LNCAP (cell line): ENCODE measurements at regions not wholly inside any gene's neighbourhood (a gene's known extent, or its start where the extent isn't known, plus 50 kb on each side); places are given as distances from the start of the nearest gene placed in this dataset.

Experiments used
- TF ChIP-seq, protein P1 (sequence below): fragments of 450-650 bp; IDR thresholded peaks from 2 replicates; pipeline ENCODE4 v1.5.1; 2017; ENCODE audit warnings: mild to moderate bottlenecking

- TF ChIP-seq, protein P1, sequence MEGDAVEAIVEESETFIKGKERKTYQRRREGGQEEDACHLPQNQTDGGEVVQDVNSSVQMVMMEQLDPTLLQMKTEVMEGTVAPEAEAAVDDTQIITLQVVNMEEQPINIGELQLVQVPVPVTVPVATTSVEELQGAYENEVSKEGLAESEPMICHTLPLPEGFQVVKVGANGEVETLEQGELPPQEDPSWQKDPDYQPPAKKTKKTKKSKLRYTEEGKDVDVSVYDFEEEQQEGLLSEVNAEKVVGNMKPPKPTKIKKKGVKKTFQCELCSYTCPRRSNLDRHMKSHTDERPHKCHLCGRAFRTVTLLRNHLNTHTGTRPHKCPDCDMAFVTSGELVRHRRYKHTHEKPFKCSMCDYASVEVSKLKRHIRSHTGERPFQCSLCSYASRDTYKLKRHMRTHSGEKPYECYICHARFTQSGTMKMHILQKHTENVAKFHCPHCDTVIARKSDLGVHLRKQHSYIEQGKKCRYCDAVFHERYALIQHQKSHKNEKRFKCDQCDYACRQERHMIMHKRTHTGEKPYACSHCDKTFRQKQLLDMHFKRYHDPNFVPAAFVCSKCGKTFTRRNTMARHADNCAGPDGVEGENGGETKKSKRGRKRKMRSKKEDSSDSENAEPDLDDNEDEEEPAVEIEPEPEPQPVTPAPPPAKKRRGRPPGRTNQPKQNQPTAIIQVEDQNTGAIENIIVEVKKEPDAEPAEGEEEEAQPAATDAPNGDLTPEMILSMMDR: no peak
These were observed 77.7 kb upstream of the B3GAT1 start for GRCh38 chr11:134489728-134490127.

DNA sequence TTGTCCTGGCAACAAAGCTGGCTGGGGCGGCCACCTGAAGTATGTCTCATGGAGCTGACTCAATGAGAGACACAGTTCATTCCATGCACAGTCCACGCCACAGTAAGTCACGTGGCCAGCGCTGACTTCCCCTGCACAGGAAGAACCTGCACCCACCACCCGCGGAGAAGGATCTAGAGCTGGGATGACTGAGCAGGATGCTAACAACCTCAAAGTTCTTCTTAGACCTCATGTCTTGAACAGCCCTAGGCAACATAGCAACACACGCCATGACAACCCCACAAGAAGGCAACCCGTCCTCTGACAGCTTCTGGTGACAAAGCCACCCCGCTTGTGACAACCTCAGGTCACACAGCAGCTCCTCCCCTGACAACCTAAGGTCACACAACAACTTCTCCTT, 76.9 kb upstream of the B3GAT1 start:
- TF ChIP-seq, protein P1: no peak

- TF ChIP-seq, protein P1: no peak
These were observed 76.5 kb upstream of the B3GAT1 start for GRCh38 chr11:134488512-134488911.

DNA sequence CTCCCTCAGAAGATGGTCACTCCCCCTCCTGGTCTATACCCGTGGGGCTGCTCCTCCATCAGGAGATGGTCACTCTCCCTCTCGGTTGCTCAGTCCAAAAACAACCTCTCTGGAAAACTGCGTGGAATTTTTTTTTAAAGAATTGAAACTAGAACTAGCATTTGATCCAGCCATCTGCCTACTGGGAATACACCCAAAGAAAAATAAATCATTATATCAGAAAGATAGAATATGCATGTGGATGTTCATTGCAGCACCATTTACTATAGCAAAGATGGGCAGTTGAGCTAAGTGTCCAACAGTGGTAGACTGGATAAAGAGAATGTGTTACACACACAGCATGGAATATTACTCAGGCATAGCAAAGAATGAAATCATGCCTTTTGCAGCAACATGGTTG, 75.7 kb upstream of the B3GAT1 start:
- TF ChIP-seq, protein P1: no peak

- TF ChIP-seq, protein P1: no peak
These were observed 74.7 kb upstream of the B3GAT1 start for GRCh38 chr11:134486704-134487103.

DNA sequence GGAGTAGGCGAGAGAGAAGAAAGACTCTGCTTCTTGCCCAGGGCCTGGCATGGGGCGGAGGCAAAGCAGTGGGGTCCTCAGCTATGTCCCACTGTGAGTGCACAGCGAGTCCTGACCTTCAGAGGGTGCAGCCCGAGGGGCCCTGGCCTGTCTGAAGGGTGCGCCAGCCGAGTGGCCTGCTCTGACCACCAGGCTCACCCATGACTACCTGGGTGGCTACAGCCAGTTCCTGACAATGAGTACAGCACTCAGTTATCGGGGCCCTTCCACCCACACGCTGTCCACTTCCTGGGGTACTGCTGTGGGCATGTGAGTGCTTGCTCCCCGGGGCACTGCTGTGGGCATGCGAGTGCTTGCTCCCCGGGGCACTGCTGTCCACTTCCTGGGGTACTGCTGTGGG, 74.1 kb upstream of the B3GAT1 start:
- TF ChIP-seq, protein P1: no peak

- TF ChIP-seq, protein P1: no peak
These were observed 73.3 kb upstream of the B3GAT1 start for GRCh38 chr11:134485316-134485715.

GRCh38 chr11:134483857-134484256, 71.8 kb upstream of the B3GAT1 start:
- TF ChIP-seq, protein P1: no peak
